ENCODE measurements at regions not wholly inside any gene's neighbourhood (a gene's known extent, or its start where the extent isn't known, plus 50 kb on each side); places are given as distances from the start of the nearest gene placed in this dataset.

DNA sequence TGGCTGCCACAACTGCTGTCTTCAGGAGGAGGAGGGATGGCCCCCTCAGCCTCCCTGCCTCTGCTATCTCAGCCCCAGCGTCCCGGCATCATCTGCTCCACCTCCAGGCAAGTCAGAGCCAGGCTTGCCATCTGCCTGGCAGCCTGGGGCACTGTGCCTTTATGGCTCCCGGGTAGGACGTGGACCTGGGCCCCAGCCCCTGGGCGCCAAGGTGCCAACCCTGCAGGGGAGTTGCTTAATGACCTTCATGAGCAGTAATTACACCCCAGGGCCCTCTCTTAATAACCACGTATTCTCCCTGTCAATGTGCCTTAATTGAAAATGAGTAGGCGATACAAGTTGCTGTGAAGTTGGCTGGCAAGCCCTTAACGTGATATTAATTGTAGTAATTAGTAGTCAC lies 122.1 kb upstream of the MLN start:
- Mint-ChIP-seq H3K4me3 (no peak overlapping the region), H3K27me3 (ENCODE audit: low read depth) (peaks cover 7% of the 10 kb centered on the region), H3K27ac (no peak overlapping the region), H3K4me1 (no peaks in the 10 kb centered on the region), H3K36me3 (no peaks in the 10 kb centered on the region), H3K9me3 (peaks cover 6% of the 10 kb centered on the region)
- TF ChIP-seq CTCF (IDR thresholded peaks at IDR 0.05; ENCODE audit: unreplicated experiment) = no peak
- DNase-seq (ENCODE audit: low spot score in 2 of 2, unreplicated experiment in 2 of 2) = no peak

DNA sequence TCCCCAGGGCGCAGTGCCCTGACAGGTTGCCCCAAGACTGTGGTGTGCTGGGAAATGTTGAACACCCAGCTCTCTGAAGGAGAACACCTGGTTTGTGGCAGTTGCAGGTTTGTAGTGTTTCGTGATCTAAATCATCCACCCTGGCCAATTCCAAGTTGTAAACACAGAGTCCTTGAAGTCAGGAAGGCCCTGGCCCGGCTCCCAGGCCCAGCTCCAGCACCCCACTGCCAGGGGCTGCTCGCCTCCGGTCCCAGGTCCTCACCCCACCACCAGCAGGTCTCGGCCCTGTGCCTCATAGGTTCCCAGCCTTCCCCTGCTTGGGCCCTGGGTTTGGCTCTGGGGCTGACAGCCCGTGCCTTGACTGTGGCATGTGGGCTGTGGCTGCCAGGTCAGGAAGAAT lies 121.4 kb upstream of the MLN start:
- Mint-ChIP-seq H3K27ac (no peak overlapping the region), H3K4me1 (no peaks in the 10 kb centered on the region), H3K36me3 (no peaks in the 10 kb centered on the region), H3K9me3 (peaks cover 6% of the 10 kb centered on the region), H3K4me3 (no peak overlapping the region), H3K27me3 (ENCODE audit: low read depth) (peaks cover 2% of the 10 kb centered on the region)
- DNase-seq (ENCODE audit: low spot score in 2 of 2, unreplicated experiment in 2 of 2) = no peak
- TF ChIP-seq CTCF (IDR thresholded peaks at IDR 0.05; ENCODE audit: unreplicated experiment) = no peak

GRCh38 chr6:33924681-33925080 lies 120.9 kb upstream of the MLN start:
- no peaks in the 10 kb centered on the region for H3K4me1 Mint-ChIP-seq
- no peak overlapping the region for H3K4me3 Mint-ChIP-seq
- H3K36me3 Mint-ChIP-seq = no peaks in the 10 kb centered on the region
- no peak for TF ChIP-seq CTCF (IDR thresholded peaks at IDR 0.05; ENCODE audit: unreplicated experiment)
- no peak for DNase-seq (ENCODE audit: low spot score in 2 of 2, unreplicated experiment in 2 of 2)
- no peak overlapping the region for H3K27ac Mint-ChIP-seq
- H3K9me3 Mint-ChIP-seq = peaks cover 6% of the 10 kb centered on the region
- H3K27me3 Mint-ChIP-seq (ENCODE audit: low read depth) = no peaks in the 10 kb centered on the region

DNA sequence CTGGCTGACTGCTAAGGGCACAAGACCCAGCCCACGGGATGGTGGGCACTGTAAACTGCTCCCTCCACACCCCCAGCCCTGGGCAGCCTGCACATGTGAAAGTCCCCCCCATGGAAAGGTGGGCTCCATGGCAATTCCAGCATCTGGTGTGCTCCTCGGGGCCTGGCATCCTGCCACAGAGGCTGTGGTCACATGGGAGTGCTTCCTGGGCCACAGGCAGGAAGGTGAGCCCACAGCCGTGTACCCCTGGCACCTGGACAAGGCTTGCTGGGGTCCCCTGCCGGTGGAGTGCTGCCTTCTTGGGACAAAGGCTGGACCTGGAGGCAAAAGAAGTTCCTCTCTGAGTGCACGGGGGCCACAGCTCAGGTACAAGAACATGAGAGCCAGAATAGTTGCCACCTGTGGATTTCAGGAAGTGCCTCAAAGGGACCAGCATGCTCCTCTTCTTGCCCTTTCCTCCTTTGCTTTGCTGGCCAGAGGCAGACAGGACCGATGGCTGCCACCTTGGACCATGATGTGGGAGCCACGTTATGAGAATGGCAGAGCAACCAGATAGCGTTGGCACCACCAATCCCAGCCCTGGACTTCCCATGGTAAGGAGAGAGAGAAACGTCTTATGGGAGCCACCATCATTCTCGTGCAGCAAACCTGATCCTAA lies 120.2 kb upstream of the MLN start:
- no peaks in the 10 kb centered on the region for H3K36me3 Mint-ChIP-seq
- no peak overlapping the region for H3K4me3 Mint-ChIP-seq
- no peaks in the 10 kb centered on the region for H3K27me3 Mint-ChIP-seq (ENCODE audit: low read depth)
- H3K9me3 Mint-ChIP-seq = peaks cover 6% of the 10 kb centered on the region
- no peak for TF ChIP-seq CTCF (IDR thresholded peaks at IDR 0.05; ENCODE audit: unreplicated experiment)
- no peaks in the 10 kb centered on the region for H3K4me1 Mint-ChIP-seq
- DNase-seq (ENCODE audit: low spot score in 2 of 2, unreplicated experiment in 2 of 2) = no peak
- H3K27ac Mint-ChIP-seq = no peak overlapping the region

DNA sequence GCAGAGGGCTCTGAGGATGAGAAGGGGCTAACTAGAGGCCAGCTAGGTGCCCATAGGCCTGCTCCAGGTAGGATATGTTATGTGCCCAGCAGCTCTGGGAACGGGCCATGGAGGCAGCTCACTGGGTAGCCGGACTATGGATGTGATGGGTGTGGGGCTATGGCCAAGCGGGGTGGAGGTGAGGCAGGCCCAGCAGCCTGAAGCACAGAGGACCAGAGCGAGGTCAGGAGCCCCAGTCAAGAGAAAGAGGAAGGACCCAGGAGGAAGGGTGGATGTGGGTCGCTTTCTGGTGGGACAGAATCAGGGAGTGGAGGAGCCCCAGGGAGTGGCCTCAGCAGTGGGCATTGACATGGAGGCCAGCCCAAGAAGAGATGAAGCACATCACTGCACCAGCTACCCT lies 117.9 kb upstream of the MLN start:
- Mint-ChIP-seq H3K27me3 (ENCODE audit: low read depth) (peaks cover 7% of the 10 kb centered on the region), H3K9me3 (no peaks in the 10 kb centered on the region), H3K4me1 (no peaks in the 10 kb centered on the region), H3K27ac (no peak overlapping the region), H3K36me3 (no peaks in the 10 kb centered on the region), H3K4me3 (no peak overlapping the region)
- TF ChIP-seq CTCF (IDR thresholded peaks at IDR 0.05; ENCODE audit: unreplicated experiment) = no peak
- no peak for DNase-seq (ENCODE audit: low spot score in 2 of 2, unreplicated experiment in 2 of 2)
